BJ (cell line): ENCODE measurements at regions not wholly inside any gene's neighbourhood (a gene's known extent, or its start where the extent isn't known, plus 50 kb on each side); places are given as distances from the start of the nearest gene placed in this dataset.

Experiments
- CTCF ChIA-PET: fragments of 350-600 bp; formaldehyde crosslinking; extraction: SDS; loops from one replicate; lab custom pipeline; 2021; ENCODE audit warnings: antibody characterized with exemption, inconsistent platforms; lab: Yijun Ruan, JAX
- POLR2A ChIA-PET: fragments of 300-600 bp; sonication (Branson Sonifier 250); formaldehyde crosslinking; extraction: SDS; loops from one replicate; lab custom pipeline; 2021; ENCODE audit warnings: antibody characterized with exemption; lab: Charles Lee
- DNase-seq: peaks from one replicate; pipeline ENCODE4 v3.0.0-alpha.2; 2011; ENCODE audit warnings: low read depth
- H3K27me3 ChIP-seq: 2 replicates; pipeline ENCODE4 v1.6.0; 2011; ENCODE audit warnings: low read length; ENCODE audit not compliant: control insufficient read depth, insufficient read depth
- H3K36me3 ChIP-seq: 2 replicates; pipeline ENCODE4 v1.5.1; 2011; ENCODE audit warnings: low read length; ENCODE audit not compliant: control insufficient read depth, insufficient read depth
- H3K4me3 ChIP-seq: 2 replicates; pipeline ENCODE4 v1.5.1; 2011; ENCODE audit warnings: low read depth, mild to moderate bottlenecking, control low read depth, low read length
- TF ChIP-seq, protein P1 (sequence below): IDR thresholded peaks from 2 replicates; pipeline ENCODE4 v1.5.1; 2011; ENCODE audit warnings: low read depth, mild to moderate bottlenecking, control low read depth, inconsistent platforms, low read length, moderate library complexity; ENCODE audit not compliant: insufficient read depth

DNA sequence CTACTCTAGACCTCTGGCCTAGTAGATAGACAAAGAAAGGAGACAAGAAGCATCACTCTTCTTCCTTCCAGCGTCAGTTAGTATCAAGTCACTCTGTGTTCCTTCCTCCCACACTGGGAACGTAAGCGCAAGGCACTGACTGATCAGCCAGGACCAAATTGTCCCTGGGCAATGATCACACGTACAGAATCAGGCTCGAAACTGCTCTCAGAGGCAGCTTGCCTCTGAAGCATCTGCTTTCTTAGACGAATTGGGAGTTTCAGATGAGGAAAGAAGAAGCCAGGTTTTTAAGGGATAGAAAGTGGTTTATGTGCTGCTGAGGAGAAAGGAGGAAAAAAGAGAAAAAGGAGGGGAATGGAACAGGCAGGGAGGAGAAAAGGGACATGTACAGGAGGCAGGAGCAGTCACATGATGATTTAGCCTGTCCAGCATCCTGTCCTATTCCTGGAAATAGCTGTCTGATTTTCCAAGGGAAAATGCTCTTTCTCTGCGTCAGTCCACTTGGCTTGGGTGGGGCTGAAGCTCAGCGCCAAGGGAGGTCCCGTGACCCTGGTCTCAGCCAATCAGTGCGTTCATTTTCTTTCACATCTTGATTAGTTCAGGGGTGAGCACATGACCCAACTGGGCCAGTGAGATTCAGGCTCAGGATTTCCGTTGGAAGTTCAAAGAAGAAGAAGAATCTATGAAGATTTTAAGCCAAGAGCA is 102.0 kb upstream of the PRICKLE2 start:
- Histone ChIP-seq H3K27me3 (no peaks in the 10 kb centered on the region), H3K4me3 (no peak overlapping the region), H3K36me3 (no peaks in the 10 kb centered on the region)
- TF ChIP-seq, protein P1, sequence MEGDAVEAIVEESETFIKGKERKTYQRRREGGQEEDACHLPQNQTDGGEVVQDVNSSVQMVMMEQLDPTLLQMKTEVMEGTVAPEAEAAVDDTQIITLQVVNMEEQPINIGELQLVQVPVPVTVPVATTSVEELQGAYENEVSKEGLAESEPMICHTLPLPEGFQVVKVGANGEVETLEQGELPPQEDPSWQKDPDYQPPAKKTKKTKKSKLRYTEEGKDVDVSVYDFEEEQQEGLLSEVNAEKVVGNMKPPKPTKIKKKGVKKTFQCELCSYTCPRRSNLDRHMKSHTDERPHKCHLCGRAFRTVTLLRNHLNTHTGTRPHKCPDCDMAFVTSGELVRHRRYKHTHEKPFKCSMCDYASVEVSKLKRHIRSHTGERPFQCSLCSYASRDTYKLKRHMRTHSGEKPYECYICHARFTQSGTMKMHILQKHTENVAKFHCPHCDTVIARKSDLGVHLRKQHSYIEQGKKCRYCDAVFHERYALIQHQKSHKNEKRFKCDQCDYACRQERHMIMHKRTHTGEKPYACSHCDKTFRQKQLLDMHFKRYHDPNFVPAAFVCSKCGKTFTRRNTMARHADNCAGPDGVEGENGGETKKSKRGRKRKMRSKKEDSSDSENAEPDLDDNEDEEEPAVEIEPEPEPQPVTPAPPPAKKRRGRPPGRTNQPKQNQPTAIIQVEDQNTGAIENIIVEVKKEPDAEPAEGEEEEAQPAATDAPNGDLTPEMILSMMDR, result no peak
- no peak for DNase-seq
- CTCF ChIA-PET, result interaction anchor here (1.1 kb wide), 1 partner anchor 20 kb away, joined by 3 read pairs; no protein-coding TSS in a partner anchor
- POLR2A ChIA-PET, result no interaction called here

DNA sequence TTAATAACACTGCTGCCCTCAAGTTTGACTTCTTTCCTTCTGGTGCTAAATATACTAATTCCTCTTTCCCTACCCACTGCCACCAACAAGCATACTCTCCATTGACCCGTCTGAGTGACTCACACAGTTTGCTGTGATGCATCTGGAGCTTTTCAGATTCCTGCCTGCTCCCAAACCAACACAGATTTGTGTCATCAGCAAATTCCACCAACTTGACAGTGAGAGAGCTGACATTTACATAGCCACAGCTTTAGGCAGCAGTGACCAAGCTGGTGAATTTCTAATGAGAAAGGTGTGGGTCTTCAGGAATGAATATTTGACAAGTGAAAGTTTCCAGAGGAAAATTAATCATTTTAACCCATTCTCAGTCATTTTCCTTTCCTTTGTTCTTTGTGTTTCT is 96.5 kb upstream of the PRICKLE2 start:
- no peak for DNase-seq
- ChIA-PET POLR2A (interaction anchor here (0.6 to 1.4 kb wide), 3 partner anchors 21 to 262 kb away, joined by 3 to 10 read pairs (median 5); no protein-coding TSS in a partner anchor), CTCF (interaction anchor here (0.7 to 1.8 kb wide), 8 partner anchors 10 to 292 kb away, joined by 3 to 5 read pairs (median 3); no protein-coding TSS in a partner anchor)
- Histone ChIP-seq H3K4me3 (no peak overlapping the region), H3K36me3 (no peaks in the 10 kb centered on the region), H3K27me3 (no peaks in the 10 kb centered on the region)
- TF ChIP-seq, protein P1, result no peak

DNA sequence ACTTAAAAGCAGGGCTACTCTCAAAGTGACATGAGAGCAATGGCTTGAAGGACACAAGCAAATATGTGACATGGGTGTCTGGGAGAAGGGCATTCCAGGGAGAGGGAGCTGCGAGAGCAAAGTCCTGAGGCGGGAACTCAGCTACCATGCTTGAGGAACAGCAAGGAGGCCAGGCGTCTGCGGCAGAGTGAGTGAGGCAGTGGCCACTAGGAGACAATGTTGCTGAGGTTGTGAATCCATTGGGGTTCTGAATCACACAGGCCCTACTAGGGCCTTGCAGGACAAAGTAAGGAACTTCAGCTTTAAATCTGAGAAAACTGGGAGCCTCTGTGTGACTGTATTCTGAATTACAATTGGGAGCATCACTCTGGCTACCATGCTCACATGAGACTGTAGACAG is 94.1 kb upstream of the PRICKLE2 start:
- POLR2A ChIA-PET, result no interaction called here
- H3K4me3 ChIP-seq, result no peak overlapping the region
- no peaks in the 10 kb centered on the region for H3K27me3 ChIP-seq
- TF ChIP-seq, protein P1, result no peak
- CTCF ChIA-PET, result interaction anchor here (1.0 to 1.9 kb wide), 5 partner anchors 10 to 21 kb away, joined by 3 to 7 read pairs (median 3); no protein-coding TSS in a partner anchor
- H3K36me3 ChIP-seq, result no peaks in the 10 kb centered on the region
- no peak for DNase-seq

DNA sequence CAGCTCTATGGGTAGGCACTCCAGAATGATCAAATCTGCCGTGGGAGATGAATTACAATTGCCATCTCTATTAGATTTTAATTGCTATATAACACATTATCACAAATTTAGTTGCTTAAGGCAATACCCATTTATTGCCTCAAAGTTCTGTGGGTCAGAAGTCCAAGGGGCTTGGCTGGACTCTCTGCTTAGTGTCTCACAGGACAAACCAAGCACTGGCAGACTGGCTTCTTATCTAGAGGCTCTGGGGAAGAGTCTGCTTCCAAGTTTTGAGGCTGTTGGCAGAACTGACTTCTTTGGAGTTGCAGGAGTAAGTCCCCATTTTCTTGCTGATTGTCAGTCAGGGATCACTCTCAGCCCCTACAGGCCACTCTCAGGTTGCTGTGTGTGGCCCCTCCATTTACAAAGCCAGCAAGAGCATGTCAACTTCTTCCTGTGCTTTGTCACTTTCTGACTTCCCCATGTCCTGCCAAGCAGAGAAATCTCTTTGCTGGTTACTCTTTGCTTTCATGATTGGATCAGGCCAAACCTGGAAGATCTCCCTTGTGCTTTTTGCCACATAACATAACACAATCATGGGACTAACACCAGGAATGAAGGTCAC is 93.5 kb upstream of the PRICKLE2 start:
- ChIA-PET CTCF (interaction anchor here (1.0 to 1.9 kb wide), 3 partner anchors 9 to 22 kb away, joined by 3 to 7 read pairs (median 3); no protein-coding TSS in a partner anchor), POLR2A (no interaction called here)
- Histone ChIP-seq H3K36me3 (no peaks in the 10 kb centered on the region), H3K27me3 (no peaks in the 10 kb centered on the region), H3K4me3 (no peak overlapping the region)
- TF ChIP-seq, protein P1, result no peak
- no peak for DNase-seq

DNA sequence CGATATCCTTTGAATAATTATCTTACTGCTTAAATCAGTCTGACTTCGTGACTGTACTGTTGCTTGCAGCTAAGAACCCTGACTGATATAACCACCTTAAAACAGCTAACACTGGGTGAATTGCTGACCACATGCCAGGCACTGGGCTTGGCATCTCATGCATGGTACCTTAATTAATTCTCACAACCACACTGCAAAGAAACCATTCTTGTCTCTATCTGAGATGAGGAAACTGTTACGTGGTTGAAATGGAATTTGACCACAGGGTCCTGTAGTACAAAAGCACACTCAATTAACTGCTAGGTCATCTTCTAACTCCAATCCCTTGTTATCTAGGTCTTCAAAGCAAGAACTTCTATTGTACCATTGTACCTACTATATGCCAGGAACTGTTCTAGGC is 92.7 kb upstream of the PRICKLE2 start:
- no peak for DNase-seq

More for the DNA sequence above, 92.7 kb upstream of the PRICKLE2 start:
- CTCF ChIA-PET, result no interaction called here
- POLR2A ChIA-PET, result interaction anchor here (0.5 to 0.9 kb wide), 2 partner anchors 17 to 51 kb away, joined by 3 to 5 read pairs; no protein-coding TSS in a partner anchor
- Histone ChIP-seq H3K36me3 (no peaks in the 10 kb centered on the region), H3K27me3 (no peaks in the 10 kb centered on the region), H3K4me3 (no peak overlapping the region)
- TF ChIP-seq, protein P1, result no peak
